ENCODE measurements at regions not wholly inside any gene's neighbourhood (a gene's known extent, or its start where the extent isn't known, plus 50 kb on each side); places are given as distances from the start of the nearest gene placed in this dataset.

DNA sequence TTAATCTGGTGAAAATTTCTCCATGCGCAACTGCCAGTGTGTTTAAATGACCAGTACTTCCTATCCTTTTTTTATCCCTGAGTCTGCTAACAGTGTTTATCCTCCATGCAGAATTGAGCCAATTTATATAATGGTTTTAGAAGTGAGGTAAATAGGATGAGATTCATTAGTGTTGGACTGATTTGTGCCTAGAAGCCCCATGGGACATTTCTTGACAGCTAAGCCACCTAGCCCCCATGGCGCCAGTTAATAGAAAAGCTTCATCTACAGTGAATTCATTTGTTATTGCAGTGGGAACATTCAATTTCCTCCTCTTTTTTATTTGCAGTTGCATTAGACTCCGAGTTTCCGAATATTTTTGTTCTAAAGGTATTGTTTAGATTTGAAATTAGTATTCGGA, 175.6 kb downstream of the ARL6IP6 start:
- DNase-seq (ENCODE audit: insufficient read length, low spot score) (no peak), FAIRE-seq (no peak)

DNA sequence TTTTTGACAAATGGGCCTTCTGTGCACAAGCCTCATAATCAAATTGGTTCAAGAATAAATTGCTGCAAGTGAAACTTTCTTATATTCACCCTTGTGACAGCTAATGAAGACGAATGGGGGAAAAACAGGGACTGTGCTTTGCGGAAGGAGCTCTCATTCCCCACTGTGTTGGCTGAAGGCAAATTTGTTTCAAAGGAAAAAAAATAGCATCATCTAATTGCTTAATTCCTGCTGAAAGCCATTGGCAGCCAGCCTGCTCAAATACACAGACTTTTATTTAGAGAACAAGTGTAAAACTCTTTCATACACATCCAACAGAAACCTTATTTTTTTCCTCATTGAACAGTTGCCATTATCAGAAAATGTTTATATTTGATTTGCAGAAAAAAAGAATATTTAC, 172.3 kb downstream of the ARL6IP6 start:
- DNase-seq (ENCODE audit: insufficient read length, low spot score) (no peak), FAIRE-seq (no peak)

DNA sequence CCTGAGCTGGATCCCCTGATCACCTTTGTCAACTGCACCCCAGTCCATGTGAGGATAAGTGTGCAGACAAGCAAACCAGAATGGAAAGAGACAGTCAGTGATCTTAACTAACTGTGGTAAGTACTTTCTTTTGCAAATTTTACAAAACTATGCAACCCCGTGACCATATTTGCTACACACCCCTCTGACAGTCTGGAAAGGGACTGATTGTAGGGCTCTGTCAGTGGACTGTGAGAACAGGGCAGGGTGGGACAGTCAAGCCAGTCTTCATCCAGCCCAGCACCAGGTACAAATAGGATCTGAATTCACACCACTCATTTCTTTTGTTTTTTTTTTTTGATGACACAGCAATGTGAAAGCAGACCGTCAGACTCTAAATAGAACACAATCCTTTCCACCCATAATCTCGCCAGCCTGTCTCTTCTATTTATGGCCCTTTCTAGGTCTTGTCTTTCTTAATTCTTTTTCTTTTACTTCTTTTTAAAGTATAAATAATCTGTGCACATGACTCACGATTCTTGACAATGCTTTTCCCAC, 165.6 kb downstream of the ARL6IP6 start:
- no peak for FAIRE-seq
- no peak for DNase-seq (ENCODE audit: insufficient read length, low spot score)

DNA sequence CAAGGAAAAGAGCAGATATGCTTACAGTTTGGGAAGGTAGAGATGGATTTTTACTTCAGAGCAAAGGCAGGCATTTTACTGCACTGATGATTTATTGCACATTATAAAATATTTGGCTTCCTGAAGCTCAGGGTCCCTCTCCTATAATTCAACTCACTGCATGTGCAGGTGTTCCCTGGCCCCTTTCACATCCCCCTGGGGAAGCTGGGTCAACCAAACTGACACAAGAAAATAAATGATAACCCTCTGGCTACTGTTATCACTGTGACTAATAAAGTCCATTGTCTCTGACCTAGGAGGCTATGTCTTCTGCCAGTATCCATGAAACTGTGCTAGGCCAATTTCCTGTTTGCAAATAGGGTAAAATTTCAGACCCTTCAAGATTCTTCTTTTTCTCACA, 163.1 kb downstream of the ARL6IP6 start:
- DNase-seq (ENCODE audit: insufficient read length, low spot score) (no peak), FAIRE-seq (no peak)

DNA sequence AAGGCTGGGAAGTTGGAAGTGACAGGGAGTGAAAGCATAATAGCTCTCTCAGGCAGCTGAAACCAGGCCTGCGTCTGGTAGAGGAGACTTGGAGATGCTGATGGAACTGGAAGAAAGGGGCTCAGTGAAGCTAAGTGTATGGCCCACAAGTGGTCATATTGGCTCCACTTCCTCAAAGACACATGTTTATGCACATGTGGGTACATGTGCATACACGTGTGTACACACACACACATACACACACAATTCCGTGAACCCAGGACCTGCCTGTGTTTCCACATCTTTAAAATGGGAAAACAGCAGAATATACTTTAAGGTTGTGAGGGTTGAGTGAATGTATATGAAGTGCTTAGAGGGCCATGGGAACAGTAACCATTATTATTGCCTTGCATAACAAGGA, 160.9 kb downstream of the ARL6IP6 start:
- FAIRE-seq (no peak), DNase-seq (ENCODE audit: insufficient read length, low spot score) (no peak)

DNA sequence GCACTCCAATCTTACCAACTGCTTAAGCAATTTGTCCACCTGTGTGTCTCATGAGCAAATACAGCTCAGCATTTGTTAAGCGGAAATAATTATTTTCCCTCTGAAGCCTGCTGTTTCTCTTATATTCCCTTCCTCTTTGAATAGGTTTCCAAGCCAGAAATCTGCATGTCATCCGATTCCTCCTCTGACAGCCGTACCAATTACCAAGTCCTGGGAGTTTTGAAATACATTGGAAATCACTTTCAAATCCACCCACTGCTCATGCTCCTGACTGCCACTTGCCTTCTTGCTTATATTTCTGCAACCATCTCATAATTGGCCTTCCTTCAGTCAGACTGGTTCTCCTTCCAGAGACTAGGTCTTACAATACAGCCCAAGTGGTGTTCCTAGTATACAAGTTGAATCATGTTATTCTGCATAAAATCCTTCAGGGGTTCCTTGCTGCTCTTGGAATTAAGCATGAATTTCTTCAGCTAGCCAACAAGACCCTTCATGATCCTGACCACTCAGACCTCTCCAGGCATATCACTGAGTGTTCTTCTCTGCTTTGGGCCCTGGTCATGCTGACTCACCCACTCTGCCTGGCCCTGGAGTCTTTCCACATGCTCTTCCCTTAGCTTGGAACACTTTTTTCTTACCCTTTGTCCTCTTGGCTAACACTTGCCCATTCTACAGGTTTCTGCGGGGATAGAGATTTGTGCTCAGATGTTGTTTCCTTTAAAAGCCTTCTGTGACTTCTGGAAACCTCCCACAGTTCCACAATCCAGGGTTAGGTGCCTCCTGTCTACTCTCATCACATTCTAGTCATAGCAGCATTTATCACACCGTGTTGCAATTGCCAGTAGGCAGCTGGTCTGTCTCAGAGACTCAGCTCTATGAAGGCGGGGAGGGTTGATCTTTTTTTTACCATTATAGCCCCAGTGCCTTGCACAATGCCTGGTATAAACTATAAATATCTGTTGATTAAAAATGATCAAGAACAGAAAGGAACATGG, 157.6 kb downstream of the ARL6IP6 start:
- DNase-seq (ENCODE audit: insufficient read length, low spot score) (no peak), FAIRE-seq (no peak)

DNA sequence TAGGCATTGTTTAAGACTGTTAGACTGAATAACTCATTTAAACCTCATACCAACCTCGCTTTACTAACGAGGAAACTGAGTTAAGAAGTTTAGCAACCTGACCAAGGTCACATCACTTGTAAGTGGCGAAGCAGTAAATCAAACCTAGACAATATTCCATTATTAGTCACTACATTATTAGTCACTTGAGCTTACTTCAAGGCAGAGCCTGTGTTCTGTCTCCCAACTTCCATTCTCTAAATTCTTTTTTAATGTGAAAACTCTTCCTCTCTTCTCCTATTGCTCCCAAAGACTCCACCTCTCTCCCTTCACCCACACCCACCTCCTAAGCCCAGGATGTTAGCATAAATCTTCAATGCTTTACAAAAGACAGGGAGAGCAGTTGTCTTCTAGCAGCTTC, 156.5 kb downstream of the ARL6IP6 start:
- FAIRE-seq (no peak), DNase-seq (ENCODE audit: insufficient read length, low spot score) (no peak)

DNA sequence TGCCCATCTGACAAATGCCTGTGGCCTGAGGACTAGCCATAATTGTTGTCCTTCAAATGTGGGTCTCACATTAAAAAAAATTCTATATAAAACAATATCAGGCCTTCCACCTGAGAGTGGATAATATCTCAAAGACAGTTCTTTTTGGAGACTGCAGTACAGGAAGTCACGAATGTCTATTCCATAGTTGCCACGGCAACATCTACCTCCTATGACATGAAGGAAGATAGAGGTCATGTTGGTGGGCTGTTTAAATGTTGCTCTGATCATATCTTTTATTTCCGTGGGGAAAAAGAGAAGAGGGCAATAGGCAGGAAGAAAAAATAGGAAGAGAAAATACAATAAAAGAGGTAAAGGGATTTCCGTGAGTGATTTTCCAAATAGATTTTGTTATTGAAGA, 151.8 kb downstream of the ARL6IP6 start:
- no peak for FAIRE-seq
- DNase-seq (ENCODE audit: insufficient read length, low spot score): no peak

DNA sequence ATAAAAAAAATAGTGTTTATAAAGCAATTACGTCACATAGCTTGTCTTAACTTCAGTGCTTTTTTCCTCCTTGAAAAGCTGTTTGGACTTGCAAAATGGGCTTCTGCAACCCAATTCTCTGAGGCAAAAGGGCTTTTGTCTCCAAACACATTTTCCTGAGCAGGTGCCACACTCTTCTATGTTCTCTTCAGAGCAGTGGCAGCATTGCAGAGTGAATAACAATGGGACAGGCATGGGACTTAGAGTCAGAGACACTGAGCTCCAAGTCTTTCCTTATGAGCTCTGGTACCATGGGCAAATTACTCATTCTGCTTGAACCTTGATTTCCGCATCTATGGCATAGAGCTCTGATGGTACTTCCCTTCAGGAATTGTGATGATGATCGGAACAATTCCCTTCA, 149.0 kb downstream of the ARL6IP6 start:
- no peak for DNase-seq (ENCODE audit: insufficient read length, low spot score)
- FAIRE-seq: no peak

DNA sequence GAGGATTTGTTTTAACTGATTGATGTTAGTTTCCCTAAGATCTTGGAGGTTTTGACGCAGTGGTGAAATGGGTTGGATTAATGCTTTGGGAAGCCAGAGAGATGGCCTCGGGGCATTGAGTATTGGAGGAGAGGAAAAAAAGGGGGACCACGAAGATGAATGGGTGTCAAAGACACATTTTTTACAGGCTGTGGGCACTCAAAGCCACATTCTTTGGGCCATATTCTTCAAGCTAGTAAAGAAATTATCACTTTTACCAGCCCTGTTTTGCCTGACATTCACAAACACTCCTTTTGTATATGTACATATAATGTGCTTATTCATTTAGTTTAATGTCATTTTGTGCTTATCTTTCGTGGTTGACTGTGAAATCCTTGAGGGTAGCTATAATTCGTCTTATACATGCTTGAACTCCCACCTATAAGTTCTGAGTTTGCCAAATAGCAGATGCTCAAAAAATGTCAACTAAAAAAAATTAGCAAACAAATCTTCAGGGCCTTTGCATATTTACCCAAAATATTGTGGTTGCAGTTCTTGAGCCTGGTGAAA, 146.3 kb downstream of the ARL6IP6 start:
- DNase-seq (ENCODE audit: insufficient read length, low spot score): no peak
- no peak for FAIRE-seq

DNA sequence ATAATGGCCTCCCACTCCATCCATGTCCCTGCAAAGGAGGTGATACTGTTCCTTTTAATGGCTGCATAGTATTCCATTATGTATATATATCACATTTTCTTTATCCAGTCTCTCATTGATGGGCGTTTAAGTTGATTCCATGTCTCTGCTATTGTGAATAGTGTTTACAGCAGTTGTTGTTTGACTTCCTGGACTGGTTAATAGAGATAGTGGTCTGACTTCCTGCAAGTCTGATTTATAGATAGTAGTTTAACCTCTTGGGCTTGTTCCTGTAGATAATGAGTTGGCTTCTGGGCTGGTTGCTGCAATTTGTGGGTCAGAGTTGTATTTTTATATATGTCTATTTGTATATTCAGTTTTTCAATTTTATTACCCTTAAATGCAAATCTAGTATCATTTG, 145.4 kb downstream of the ARL6IP6 start:
- DNase-seq (ENCODE audit: insufficient read length, low spot score) (no peak), FAIRE-seq (no peak)

DNA sequence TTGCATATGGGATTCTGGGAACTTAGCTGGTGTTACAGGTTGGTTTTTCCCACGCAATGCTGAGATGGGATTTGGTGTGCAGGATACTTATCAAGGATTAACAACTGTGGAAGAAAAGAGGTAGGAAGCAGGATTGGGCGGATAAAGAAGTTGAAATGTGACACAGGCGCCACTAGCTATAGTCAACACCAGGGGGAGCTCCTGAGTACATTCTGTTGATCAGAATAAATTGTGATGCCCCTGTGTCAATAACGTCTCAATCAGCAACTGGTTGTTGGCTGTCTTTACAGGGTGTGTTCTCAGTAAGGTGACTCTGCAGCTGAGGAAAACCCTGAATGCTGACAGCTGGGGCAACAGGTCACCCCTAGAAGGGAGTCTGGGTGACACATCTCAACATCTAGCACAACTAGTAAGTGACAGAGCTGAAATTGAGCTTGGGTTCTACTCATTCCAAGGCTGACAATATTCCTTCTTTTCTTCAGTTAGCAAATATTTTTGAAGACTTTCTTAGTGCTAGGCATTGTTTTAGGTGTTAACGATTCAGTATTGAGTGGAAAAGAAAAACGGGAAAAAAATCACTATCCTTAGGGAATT, 143.0 kb downstream of the ARL6IP6 start:
- DNase-seq (ENCODE audit: insufficient read length, low spot score) (peak; percentile 1), FAIRE-seq (peak; percentile 44)

DNA sequence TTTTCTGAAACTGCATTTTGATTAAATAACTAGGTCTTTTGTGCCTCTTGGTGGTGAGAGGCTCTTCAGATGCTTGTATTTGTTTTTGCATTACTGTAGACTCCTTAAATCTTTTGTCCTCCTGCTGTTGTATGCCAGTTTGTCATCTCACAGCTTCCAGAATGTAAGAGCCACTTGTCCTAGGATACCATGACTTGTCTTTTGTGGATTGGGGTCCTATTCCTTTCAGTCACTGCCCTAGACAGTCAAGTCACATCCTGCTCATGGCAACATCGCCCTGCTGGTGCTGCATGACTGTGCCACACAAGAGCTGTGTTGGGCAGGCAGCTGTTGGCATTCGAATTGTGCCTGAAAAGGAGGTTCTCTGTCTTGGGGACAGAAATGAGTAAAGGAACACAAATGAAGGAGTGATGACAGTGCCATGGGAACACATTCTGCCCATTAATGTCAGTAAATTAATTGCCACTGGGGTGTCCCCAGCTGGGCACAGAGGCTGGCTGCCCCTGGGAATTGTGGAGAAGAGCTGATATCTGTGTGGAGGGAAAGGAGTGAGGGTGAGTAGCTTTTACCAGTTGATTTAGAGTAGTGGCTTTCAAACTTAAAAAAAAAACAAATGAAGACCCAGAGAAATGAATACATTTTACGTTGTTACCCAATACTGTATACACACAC, 140.3 kb downstream of the ARL6IP6 start:
- no peak for DNase-seq (ENCODE audit: insufficient read length, low spot score)
- FAIRE-seq: no peak

DNA sequence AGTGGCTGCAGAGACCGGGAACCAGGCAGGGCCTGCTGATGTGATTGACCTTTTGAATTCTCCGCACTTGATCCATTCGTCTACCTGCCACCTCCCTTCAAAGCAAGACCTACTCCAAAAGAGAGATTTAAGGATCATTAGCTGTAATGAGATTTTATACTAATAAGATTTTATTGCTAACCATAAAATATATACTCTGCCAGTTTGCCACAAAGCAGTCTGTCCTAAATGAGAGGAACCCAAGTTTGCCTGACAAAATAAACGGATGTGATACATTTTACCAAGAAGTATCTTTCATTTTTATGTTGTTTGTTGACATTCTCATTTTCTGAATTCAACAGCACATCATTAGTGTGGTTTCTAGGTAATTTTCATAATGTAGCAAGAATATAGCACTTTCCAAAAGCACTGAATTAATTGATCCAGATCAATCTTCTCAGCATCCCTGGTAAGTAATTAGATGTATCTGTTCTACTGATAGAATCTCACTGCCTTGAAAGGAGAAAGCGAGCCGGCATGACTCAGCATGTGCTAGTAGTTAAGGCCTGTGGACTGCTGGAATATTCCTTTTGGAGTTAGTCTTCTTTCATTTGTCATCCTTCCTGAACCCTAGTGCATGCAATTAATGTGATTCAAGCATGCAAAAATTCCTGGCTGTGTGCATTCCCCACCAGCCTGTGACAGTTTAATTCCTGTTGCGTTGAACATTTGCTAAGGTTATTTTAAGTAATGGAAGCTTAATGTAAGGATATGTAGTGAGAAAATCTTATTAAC, 128.5 kb downstream of the ARL6IP6 start:
- no peak for FAIRE-seq

DNA sequence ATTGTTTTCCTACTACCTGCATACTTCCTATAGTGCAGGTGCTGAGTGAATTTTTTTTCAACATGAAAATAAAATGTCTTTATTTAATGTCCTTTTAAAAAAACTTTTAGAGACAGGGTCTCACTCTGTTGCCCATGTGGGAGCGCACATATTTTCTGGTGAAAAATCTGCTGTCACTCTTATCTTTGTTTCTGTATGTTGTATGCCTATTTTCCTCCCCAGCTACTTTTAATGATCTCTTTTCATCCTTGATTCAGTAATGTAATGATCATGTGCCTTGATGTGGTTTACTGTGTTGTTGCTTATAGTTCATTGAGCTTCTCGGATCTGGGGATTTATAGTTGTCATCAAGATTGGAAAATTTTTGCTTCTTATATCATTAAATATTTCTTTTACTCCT, 117.3 kb downstream of the ARL6IP6 start:
- FAIRE-seq: no peak
- no peak for DNase-seq (ENCODE audit: insufficient read length, low spot score)

More for the DNA sequence above, 128.5 kb downstream of the ARL6IP6 start:
- no peak for DNase-seq (ENCODE audit: insufficient read length, low spot score)

DNA sequence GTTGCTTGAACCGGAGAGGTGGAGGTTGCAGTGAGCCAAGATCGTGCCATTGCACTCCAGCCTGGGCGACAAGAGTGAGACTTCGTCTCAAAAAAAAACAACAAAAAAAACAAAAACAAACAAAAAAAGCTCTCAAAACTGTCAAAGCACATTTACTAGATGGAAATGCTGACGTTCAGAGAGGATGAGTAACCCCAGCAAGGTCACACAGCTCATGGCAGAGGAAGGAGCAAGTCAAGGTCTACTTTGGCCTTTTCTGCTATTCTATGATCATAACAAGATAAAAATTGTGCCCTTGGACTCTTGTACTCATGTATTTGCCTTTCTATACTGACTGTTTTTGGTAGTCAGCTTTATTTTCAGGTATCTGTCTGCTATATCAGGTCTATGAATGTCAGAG, 109.5 kb downstream of the ARL6IP6 start:
- FAIRE-seq (no peak), DNase-seq (ENCODE audit: insufficient read length, low spot score) (no peak)

DNA sequence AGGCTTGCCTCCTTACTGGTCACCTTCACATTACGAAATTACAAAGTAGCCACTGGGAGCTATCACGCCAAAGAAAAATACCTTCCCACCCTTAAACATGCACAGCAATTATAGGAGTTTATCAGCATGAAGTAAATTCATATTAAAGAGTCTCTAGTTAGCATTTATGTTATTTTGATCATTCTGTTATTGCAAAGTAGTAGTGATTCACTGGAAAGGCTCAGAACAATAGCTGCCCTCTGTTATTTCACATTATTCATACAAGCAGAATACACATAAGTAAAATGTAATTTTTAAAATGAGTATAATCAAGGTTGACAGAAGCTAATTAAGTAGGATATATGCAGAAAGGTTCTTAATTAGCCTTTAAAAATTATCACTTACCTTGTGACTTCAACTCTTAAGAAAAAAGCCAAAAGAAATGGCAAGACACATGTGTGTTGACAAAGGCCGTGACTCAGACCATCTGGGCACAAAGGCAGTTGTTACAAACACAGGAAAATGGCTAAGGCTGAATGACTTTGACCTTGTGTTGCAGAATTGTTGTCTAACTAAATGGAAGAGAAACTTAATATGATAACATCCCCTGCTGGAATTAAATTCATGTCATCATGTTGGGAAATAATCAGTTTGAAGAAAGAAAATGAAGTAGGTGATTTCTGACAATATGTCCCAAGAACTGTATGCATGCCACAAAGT, 108.3 kb downstream of the ARL6IP6 start:
- DNase-seq (ENCODE audit: insufficient read length, low spot score) (no peak), FAIRE-seq (no peak)

DNA sequence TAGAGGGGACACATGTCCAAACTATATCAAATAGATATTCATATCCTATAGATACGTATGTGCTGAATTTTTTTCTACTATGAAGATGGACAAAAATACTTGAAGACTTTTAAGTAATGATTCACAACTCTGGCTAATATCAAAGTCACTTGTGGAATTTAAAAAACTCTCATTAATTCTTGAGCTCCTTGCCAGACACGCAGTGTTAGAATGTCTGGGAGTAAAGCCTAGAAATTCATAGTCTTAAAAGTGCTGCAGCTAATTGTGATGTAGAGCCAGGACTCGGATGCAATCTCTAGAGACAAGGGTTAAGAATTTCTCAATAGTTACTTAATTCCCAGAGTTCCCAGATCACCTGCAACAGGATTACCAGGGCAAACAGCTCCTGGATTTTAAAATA, 107.4 kb downstream of the ARL6IP6 start:
- FAIRE-seq (no peak), DNase-seq (ENCODE audit: insufficient read length, low spot score) (no peak)

DNA sequence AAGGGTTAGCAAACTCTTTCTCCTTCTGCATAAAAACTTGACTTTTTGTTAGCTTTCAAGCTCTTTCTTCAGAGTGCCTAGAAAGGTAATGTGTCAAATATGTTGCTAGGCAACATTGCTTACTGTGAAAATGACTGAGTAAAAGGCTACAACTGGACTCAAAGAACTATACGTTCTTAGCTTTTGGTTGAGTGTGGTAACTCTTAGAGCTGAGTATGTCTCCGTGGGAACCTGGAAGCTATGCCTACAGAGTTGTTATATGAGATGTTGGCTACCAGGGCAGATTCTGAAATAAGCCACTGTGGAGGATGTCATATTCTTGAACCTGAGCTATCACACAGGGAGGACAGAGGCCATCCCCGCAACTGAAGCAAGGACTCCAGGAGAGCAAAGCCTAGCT, 105.5 kb downstream of the ARL6IP6 start:
- FAIRE-seq: no peak

DNA sequence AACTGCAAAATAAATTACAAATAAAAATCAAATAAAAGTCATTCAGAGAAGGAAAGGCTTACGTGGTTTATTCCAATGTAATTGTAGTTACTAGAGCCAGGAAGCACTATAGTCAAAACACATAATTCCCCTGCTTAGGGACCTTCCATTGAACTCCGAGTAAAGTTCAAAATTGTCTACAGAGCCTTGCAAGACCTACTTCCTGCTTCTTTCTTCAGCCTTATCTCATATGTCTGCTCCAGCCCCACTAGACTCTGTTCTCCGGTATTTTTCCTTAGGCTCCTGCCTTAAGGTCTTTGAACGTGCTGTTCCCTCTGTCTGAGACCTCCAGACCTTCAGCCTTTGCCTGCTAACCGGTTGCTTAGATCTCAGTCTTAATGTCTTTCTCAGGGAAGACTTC, 104.3 kb downstream of the ARL6IP6 start:
- no peak for FAIRE-seq
- no peak for DNase-seq (ENCODE audit: insufficient read length, low spot score)

More for the DNA sequence above, 105.5 kb downstream of the ARL6IP6 start:
- DNase-seq (ENCODE audit: insufficient read length, low spot score): no peak
